Endodermal cell (in vitro differentiated cells): ENCODE measurements at regions not wholly inside any gene's neighbourhood (a gene's known extent, or its start where the extent isn't known, plus 50 kb on each side); places are given as distances from the start of the nearest gene placed in this dataset.
A peak's percentile ranks its signal among the peaks of the same experiment; 100 is the strongest.

ENCODE experiments used
- DNase-seq: peaks from one replicate; pipeline ENCODE4 v3.0.0-alpha.2; 2017
- H3K27ac ChIP-seq: 2 replicates; pipeline ENCODE4 v1.5.1; 2013; ENCODE audit warnings: mild to moderate bottlenecking, low read depth, low read length, moderate library complexity
- H3K27me3 ChIP-seq: 2 replicates; pipeline ENCODE4 v1.6.1; 2013; ENCODE audit warnings: mild to moderate bottlenecking, low read length, moderate library complexity; ENCODE audit not compliant: insufficient read depth, control insufficient read depth, poor library complexity, severe bottlenecking
- H3K36me3 ChIP-seq: 2 replicates; pipeline ENCODE4 v1.7.0; 2013; ENCODE audit warnings: mild to moderate bottlenecking, low read length, moderate library complexity; ENCODE audit not compliant: control insufficient read depth, insufficient read depth
- H3K4me1 ChIP-seq: one replicate; pipeline ENCODE4 v1.7.0; 2013; ENCODE audit warnings: low read length; ENCODE audit not compliant: control insufficient read depth, insufficient read depth
- H3K4me3 ChIP-seq: 2 replicates; pipeline ENCODE4 v1.5.1; 2013; ENCODE audit warnings: mild to moderate bottlenecking, low read length, moderate library complexity
- H3K9ac ChIP-seq: 2 replicates; pipeline ENCODE4 v1.6.1; 2013; ENCODE audit warnings: mild to moderate bottlenecking, low read length, moderate library complexity; ENCODE audit not compliant: poor library complexity, severe bottlenecking; ENCODE audit errors: extremely low read depth
- H3K9me3 ChIP-seq: 2 replicates; pipeline ENCODE4 v1.6.1; 2013; ENCODE audit warnings: mild to moderate bottlenecking, low read length, moderate library complexity; ENCODE audit not compliant: control insufficient read depth
- H3K27ac Mint-ChIP-seq: 2 replicates; pipeline ENCODE4 v1.8.0; 2020; ENCODE audit warnings: mixed read lengths
- H3K27me3 Mint-ChIP-seq: 2 replicates; pipeline ENCODE4 v1.8.0; 2021; ENCODE audit warnings: mild to moderate bottlenecking, mixed read lengths; ENCODE audit not compliant: insufficient read depth
- H3K36me3 Mint-ChIP-seq: 2 replicates; pipeline ENCODE4 v1.8.0; 2020; ENCODE audit warnings: low read depth, mixed read lengths
- H3K4me1 Mint-ChIP-seq: 2 replicates; pipeline ENCODE4 v1.8.0; 2020; ENCODE audit warnings: mixed read lengths
- H3K4me3 Mint-ChIP-seq: 2 replicates; pipeline ENCODE4 v1.8.0; 2020; ENCODE audit warnings: mild to moderate bottlenecking, moderate library complexity, mixed read lengths
- H3K9me3 Mint-ChIP-seq: 2 replicates; pipeline ENCODE4 v1.8.0; 2020; ENCODE audit warnings: mild to moderate bottlenecking, mixed read lengths
- CTCF ChIP-seq: fragments of 200-600 bp; sonication (generic); conservative IDR thresholded peaks from 2 replicates; pipeline ENCODE4 v1.5.0; 2021; ENCODE audit warnings: antibody characterized with exemption, mild to moderate bottlenecking
- WGBS, 2 experiments: methylation state at CpG; one replicate each; pipeline versions ENCODE4 v1.1.5 to v1.1.7; 2013; ENCODE audit warnings: missing lambda C conversion rate in 2 of 2, mixed read lengths in 1 of 2; ENCODE audit not compliant: insufficient coverage in 1 of 2, insufficient read length in 1 of 2; 5-methylcytosine and 5-hydroxymethylcytosine counted together

- H3K27me3 ChIP-seq, result no peaks in the 10 kb centered on the region
- no peak overlapping the region for H3K27ac Mint-ChIP-seq
- H3K9me3 ChIP-seq, result no peaks in the 10 kb centered on the region
- H3K4me1 ChIP-seq, result peaks cover 5% of the 10 kb centered on the region
- H3K27me3 Mint-ChIP-seq, result no peaks in the 10 kb centered on the region
- TF ChIP-seq CTCF, result no peak
- 88 to 92% methylated on average over 1 of the region's 1 CpG for WGBS, 2 experiments
- no peaks in the 10 kb centered on the region for H3K36me3 ChIP-seq
- no peak overlapping the region for H3K9ac ChIP-seq
- no peak overlapping the region for H3K27ac ChIP-seq
- H3K4me1 Mint-ChIP-seq, result peaks cover 9% of the 10 kb centered on the region
- no peak overlapping the region for H3K4me3 ChIP-seq
- H3K9me3 Mint-ChIP-seq, result no peaks in the 10 kb centered on the region
- DNase-seq, result no peak
- no peaks in the 10 kb centered on the region for H3K36me3 Mint-ChIP-seq
- no peak overlapping the region for H3K4me3 Mint-ChIP-seq
These were observed 105.3 kb upstream of the LRIG1 start for GRCh38 chr3:66606126-66606525.

GRCh38 chr3:66606868-66607267, 106.0 kb upstream of the LRIG1 start:
- H3K36me3 Mint-ChIP-seq, result no peaks in the 10 kb centered on the region
- no peak overlapping the region for H3K9ac ChIP-seq
- no peak overlapping the region for H3K4me3 ChIP-seq
- H3K4me1 ChIP-seq, result peaks cover 5% of the 10 kb centered on the region
- H3K9me3 ChIP-seq, result no peaks in the 10 kb centered on the region
- no peak overlapping the region for H3K4me3 Mint-ChIP-seq
- no peak for TF ChIP-seq CTCF
- 86 to 100% methylated on average over 1 of the region's 1 CpG for WGBS, 2 experiments
- no peaks in the 10 kb centered on the region for H3K9me3 Mint-ChIP-seq
- no peak overlapping the region for H3K27ac Mint-ChIP-seq
- H3K4me1 Mint-ChIP-seq, result peaks cover 10% of the 10 kb centered on the region
- H3K27me3 Mint-ChIP-seq, result no peaks in the 10 kb centered on the region
- no peaks in the 10 kb centered on the region for H3K36me3 ChIP-seq
- no peaks in the 10 kb centered on the region for H3K27me3 ChIP-seq
- DNase-seq, result no peak
- H3K27ac ChIP-seq, result no peak overlapping the region

GRCh38 chr3:66609660-66610561, 109.1 kb upstream of the LRIG1 start:
- no peaks in the 10 kb centered on the region for H3K9me3 Mint-ChIP-seq
- no peaks in the 10 kb centered on the region for H3K27me3 ChIP-seq
- H3K9ac ChIP-seq, result no peak overlapping the region
- H3K36me3 Mint-ChIP-seq, result no peaks in the 10 kb centered on the region
- H3K4me3 Mint-ChIP-seq, result no peak overlapping the region
- DNase-seq, result peak; percentile 89
- peaks cover 23% of the 10 kb centered on the region for H3K4me1 Mint-ChIP-seq
- no peak overlapping the region for H3K4me3 ChIP-seq
- H3K4me1 ChIP-seq, result peaks cover 5% of the 10 kb centered on the region
- WGBS, 2 experiments, result 64 to 67% methylated on average over 3 to 8 of the region's 8 CpGs
- H3K9me3 ChIP-seq, result no peaks in the 10 kb centered on the region
- peak overlapping the region; percentile 61 for H3K27ac ChIP-seq
- TF ChIP-seq CTCF, result no peak
- H3K27ac Mint-ChIP-seq, result peak overlapping the region; percentile 76
- H3K27me3 Mint-ChIP-seq, result no peaks in the 10 kb centered on the region
- no peaks in the 10 kb centered on the region for H3K36me3 ChIP-seq
